Stomach (tissue), 4 donors: ENCODE measurements at regions not wholly inside any gene's neighbourhood (a gene's known extent, or its start where the extent isn't known, plus 50 kb on each side); places are given as distances from the start of the nearest gene placed in this dataset.

ENCODE experiments used
- POLR2A ChIP-seq, 4 donors: fragments of 450-650 bp; IDR thresholded peaks; one replicate each; pipeline ENCODE4 v1.6.1; 2016; ENCODE audit warnings: antibody characterized with exemption in 4 of 4, control low read depth in 2 of 4, mild to moderate bottlenecking in 1 of 4, moderate library complexity in 1 of 4
- TF ChIP-seq, protein P1 (sequence below), 7 experiments: fragments of 450-650 bp in 4 of 7; fragments of 200-600 bp in 3 of 7; sonication (generic) in 3 of 7; IDR thresholded peaks; one replicate each; pipeline ENCODE4 v1.5.1; 2016 to 2019; ENCODE audit warnings: antibody characterized with exemption in 7 of 7, control low read depth in 2 of 7, mild to moderate bottlenecking in 1 of 7

DNA sequence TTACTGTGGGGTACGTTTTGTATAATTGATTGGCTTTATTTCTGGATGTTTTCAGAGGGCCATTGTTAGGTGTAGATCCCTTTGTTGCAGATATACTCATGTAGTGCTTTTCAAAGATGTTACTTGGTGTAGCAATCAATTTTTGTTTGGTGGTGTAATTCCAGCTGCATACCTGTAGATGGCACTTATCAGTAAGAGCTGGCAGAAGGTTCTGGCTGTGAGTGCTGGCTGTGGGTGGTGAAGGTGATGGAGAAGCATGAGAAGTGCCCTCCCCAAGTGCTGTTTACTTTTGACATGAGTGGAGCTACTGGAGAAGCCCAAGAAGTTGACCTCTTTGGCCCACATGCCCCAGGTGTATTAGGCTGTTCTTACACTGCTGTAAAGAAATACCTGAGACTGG is 1074.9 kb downstream of the FAM181B start:
- TF ChIP-seq, protein P1, sequence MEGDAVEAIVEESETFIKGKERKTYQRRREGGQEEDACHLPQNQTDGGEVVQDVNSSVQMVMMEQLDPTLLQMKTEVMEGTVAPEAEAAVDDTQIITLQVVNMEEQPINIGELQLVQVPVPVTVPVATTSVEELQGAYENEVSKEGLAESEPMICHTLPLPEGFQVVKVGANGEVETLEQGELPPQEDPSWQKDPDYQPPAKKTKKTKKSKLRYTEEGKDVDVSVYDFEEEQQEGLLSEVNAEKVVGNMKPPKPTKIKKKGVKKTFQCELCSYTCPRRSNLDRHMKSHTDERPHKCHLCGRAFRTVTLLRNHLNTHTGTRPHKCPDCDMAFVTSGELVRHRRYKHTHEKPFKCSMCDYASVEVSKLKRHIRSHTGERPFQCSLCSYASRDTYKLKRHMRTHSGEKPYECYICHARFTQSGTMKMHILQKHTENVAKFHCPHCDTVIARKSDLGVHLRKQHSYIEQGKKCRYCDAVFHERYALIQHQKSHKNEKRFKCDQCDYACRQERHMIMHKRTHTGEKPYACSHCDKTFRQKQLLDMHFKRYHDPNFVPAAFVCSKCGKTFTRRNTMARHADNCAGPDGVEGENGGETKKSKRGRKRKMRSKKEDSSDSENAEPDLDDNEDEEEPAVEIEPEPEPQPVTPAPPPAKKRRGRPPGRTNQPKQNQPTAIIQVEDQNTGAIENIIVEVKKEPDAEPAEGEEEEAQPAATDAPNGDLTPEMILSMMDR (IDR thresholded peaks at IDR 0.05): no peak
- TF ChIP-seq POLR2A (IDR thresholded peaks at IDR 0.05): no peak
